ENCODE measurements at regions not wholly inside any gene's neighbourhood (a gene's known extent, or its start where the extent isn't known, plus 50 kb on each side); places are given as distances from the start of the nearest gene placed in this dataset.

DNA sequence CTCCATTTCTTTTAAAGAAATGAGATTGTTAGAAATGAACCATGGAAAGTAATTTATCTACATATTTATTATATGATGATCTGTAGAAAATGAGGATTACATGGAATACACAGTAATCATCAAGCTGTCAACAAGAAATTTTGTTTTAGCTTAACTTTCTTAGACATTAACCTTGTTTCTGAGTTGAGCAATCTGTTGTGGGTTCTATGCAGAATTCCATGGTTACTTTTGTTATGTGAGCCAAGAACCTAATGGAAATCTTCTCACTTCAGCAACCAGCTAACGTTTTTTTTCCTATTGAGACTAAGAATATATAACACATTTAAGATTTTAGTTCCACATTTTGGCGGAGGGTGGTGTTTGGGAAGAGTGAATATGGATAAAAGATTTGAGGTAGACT, 136.1 kb upstream of the SLC4A4 start:
- TF ChIP-seq, protein P1, sequence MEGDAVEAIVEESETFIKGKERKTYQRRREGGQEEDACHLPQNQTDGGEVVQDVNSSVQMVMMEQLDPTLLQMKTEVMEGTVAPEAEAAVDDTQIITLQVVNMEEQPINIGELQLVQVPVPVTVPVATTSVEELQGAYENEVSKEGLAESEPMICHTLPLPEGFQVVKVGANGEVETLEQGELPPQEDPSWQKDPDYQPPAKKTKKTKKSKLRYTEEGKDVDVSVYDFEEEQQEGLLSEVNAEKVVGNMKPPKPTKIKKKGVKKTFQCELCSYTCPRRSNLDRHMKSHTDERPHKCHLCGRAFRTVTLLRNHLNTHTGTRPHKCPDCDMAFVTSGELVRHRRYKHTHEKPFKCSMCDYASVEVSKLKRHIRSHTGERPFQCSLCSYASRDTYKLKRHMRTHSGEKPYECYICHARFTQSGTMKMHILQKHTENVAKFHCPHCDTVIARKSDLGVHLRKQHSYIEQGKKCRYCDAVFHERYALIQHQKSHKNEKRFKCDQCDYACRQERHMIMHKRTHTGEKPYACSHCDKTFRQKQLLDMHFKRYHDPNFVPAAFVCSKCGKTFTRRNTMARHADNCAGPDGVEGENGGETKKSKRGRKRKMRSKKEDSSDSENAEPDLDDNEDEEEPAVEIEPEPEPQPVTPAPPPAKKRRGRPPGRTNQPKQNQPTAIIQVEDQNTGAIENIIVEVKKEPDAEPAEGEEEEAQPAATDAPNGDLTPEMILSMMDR (conservative IDR thresholded peaks at IDR 0.05 in 1 of 2, IDR thresholded peaks at IDR 0.05 in 1 of 2; ENCODE audit: extremely low read depth in 1 of 2, insufficient read depth in 1 of 2, low read depth in 1 of 2, low read length in 2 of 2) = no peak
- no peak for TF ChIP-seq EZH2 (IDR thresholded peaks at IDR 0.05; ENCODE audit: borderline replicate concordance, low read length)

Data from mammary epithelial cell (primary cell).